Kidney (tissue), 13 donors: ENCODE measurements at regions not wholly inside any gene's neighbourhood (a gene's known extent, or its start where the extent isn't known, plus 50 kb on each side); places are given as distances from the start of the nearest gene placed in this dataset.

Experiments
- DNase-seq, 5 donors: peaks; one replicate each; pipeline ENCODE4 v3.0.0-alpha.2; 2013 to 2020
- FAIRE-seq: peaks from 2 replicates; lab custom pipeline; 2012; peaks lifted over from hg19 to GRCh38; lab: Jason Lieb, UNC
- H3K27ac ChIP-seq, 2 donors: one replicate each; pipeline ENCODE4 v1.7.0; 2013; ENCODE audit warnings: low read depth in 2 of 2, low read length in 2 of 2, inconsistent platforms in 1 of 2
- H3K27me3 ChIP-seq: one replicate; pipeline ENCODE4 v1.7.1; 2013; ENCODE audit warnings: low read length, inconsistent platforms; ENCODE audit not compliant: control insufficient read depth, insufficient read depth
- H3K36me3 ChIP-seq, 3 donors: one replicate each; pipeline versions ENCODE4 v1.7.0 to v1.7.1; 2013; ENCODE audit warnings: low read length in 3 of 3, control low read depth in 1 of 3, inconsistent platforms in 1 of 3; ENCODE audit not compliant: insufficient read depth in 3 of 3, control insufficient read depth in 2 of 3
- H3K4me1 ChIP-seq, 3 donors: one replicate each; pipeline versions ENCODE4 v1.7.0 to v1.7.1; 2013; ENCODE audit warnings: low read length in 3 of 3, inconsistent platforms in 1 of 3, low read depth in 1 of 3; ENCODE audit not compliant: control insufficient read depth in 2 of 3, insufficient read depth in 2 of 3
- H3K4me3 ChIP-seq, 3 donors: one replicate each; pipeline versions ENCODE4 v1.7.0 to v1.8.1; 2013; ENCODE audit warnings: low read length in 3 of 3, control low read depth in 1 of 3, inconsistent platforms in 1 of 3
- H3K9ac ChIP-seq, 3 donors: one replicate each; pipeline versions ENCODE4 v1.7.0 to v1.7.1; 2013; ENCODE audit warnings: low read length in 3 of 3, control low read depth in 1 of 3, inconsistent platforms in 1 of 3
- H3K9me3 ChIP-seq, 3 donors: one replicate each; pipeline versions ENCODE4 v1.7.0 to v1.7.1; 2013; ENCODE audit warnings: low read length in 3 of 3, control low read depth in 1 of 3, inconsistent platforms in 1 of 3; ENCODE audit not compliant: control insufficient read depth in 2 of 3, insufficient read depth in 1 of 3
- CTCF ChIP-seq: IDR thresholded peaks from 3 replicates; pipeline ENCODE4 v1.5.1; 2012; ENCODE audit warnings: mild to moderate bottlenecking, moderate library complexity, borderline replicate concordance; ENCODE audit not compliant: insufficient read depth; ENCODE audit errors: extremely low read depth
- intact Hi-C: fragments of 100-400 bp; cut with DNase I; formaldehyde crosslinking; loops from one replicate; pipeline ENCODE4 v1.11.1; 2022
- donor health status: control.
- donor health status: control.
- donor health status: control.
- donor health status: control.
- donor health status: control.
- donor health status: DM: yes; HTN: yes; CAD: no.
- donor health status: Normal renal cell carcinoma (clear cell type).

- no peak for TF ChIP-seq CTCF
- H3K27me3 ChIP-seq: no peaks in the 10 kb centered on the region
- H3K36me3 ChIP-seq: no peaks in the 10 kb centered on the region
- FAIRE-seq: no peak
- H3K9me3 ChIP-seq: no peaks in the 10 kb centered on the region
- intact Hi-C loops: no loop called here
- DNase-seq: no peak
- no peak overlapping the region for H3K9ac ChIP-seq
- no peaks in the 10 kb centered on the region for H3K4me1 ChIP-seq
- no peak overlapping the region for H3K4me3 ChIP-seq
- H3K27ac ChIP-seq: no peak overlapping the region
Measured at GRCh38 chr6:76839505-76839904, 623.8 kb downstream of the HTR1B start.

- FAIRE-seq: no peak
- Histone ChIP-seq H3K4me1 (no peaks in the 10 kb centered on the region), H3K27me3 (no peaks in the 10 kb centered on the region), H3K27ac (no peak overlapping the region), H3K9ac (no peak overlapping the region), H3K36me3 (no peaks in the 10 kb centered on the region), H3K4me3 (no peak overlapping the region), H3K9me3 (no peaks in the 10 kb centered on the region)
- no peak for TF ChIP-seq CTCF
- no peak for DNase-seq
- intact Hi-C loops: no loop called here
Measured at GRCh38 chr6:76837564-76837963, 625.7 kb downstream of the HTR1B start.

GRCh38 chr6:76835695-76836094 is 627.6 kb downstream of the HTR1B start:
- FAIRE-seq: peak; percentile 47
- no peaks in the 10 kb centered on the region for H3K4me1 ChIP-seq
- no peak overlapping the region for H3K4me3 ChIP-seq
- intact Hi-C loops: no loop called here
- no peak overlapping the region for H3K9ac ChIP-seq
- no peak for DNase-seq
- TF ChIP-seq CTCF: no peak
- H3K27ac ChIP-seq: no peak overlapping the region
- H3K9me3 ChIP-seq: no peaks in the 10 kb centered on the region
- H3K27me3 ChIP-seq: no peaks in the 10 kb centered on the region
- H3K36me3 ChIP-seq: no peaks in the 10 kb centered on the region

- intact Hi-C loops: no loop called here
- Histone ChIP-seq H3K4me3 (no peak overlapping the region), H3K9me3 (no peaks in the 10 kb centered on the region), H3K9ac (no peak overlapping the region), H3K4me1 (no peaks in the 10 kb centered on the region), H3K36me3 (no peaks in the 10 kb centered on the region), H3K27ac (no peak overlapping the region), H3K27me3 (no peaks in the 10 kb centered on the region)
- no peak for TF ChIP-seq CTCF
- DNase-seq (no peak), FAIRE-seq (no peak)
Measured at GRCh38 chr6:76835293-76835692, 628.0 kb downstream of the HTR1B start.
